ENCODE measurements at regions not wholly inside any gene's neighbourhood (a gene's known extent, or its start where the extent isn't known, plus 50 kb on each side); places are given as distances from the start of the nearest gene placed in this dataset.
"Not testable (repeated sequence)": the region's sequence is repeated elsewhere in the genome, so short reads cannot be mapped to it uniquely, and the experiment has no call there.

DNA sequence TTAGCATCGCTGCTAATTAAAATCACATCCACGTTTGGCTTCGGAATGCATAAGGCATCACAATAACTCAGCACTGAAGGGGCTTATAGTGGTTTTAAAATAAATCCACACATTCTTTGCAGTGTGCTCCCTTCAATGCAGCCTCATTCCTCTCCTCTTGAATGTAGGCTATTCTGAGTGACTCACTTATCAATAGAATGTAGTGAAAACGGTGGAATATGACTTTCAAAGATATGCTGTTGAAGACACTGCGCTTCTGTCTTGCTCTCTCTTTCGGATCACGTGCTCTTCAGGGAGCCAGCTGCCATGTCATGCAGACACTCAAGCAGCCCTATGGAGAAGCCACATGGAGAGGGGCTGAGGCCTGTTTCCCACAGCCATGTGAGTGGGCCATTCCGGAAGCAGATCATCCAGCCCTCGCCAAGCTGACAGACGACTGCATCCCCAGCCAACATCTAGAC lies 87.4 kb downstream of the CRYGS start:
- no peak overlapping the region for H3K27ac ChIP-seq (ENCODE audit: insufficient read depth, low read depth, low read length, poor library complexity, severe bottlenecking)
- WGBS, 2 experiments, result 87 to 88% methylated on average over 10 of the region's 10 CpGs
- peaks cover 32% of the 10 kb centered on the region for H3K4me1 ChIP-seq (ENCODE audit: control insufficient read depth, insufficient read depth, low read length)
- H3K4me3 ChIP-seq (ENCODE audit: insufficient read depth, low read depth, low read length), result no peak overlapping the region
- no peaks in the 10 kb centered on the region for H3K36me3 ChIP-seq (ENCODE audit: control insufficient read depth, insufficient read depth, low read length)
- H3K9me3 ChIP-seq (ENCODE audit: control insufficient read depth, low read length), result no peaks in the 10 kb centered on the region
- no peaks in the 10 kb centered on the region for H3K27me3 ChIP-seq (ENCODE audit: control insufficient read depth, insufficient read depth, low read length, poor library complexity, severe bottlenecking)

DNA sequence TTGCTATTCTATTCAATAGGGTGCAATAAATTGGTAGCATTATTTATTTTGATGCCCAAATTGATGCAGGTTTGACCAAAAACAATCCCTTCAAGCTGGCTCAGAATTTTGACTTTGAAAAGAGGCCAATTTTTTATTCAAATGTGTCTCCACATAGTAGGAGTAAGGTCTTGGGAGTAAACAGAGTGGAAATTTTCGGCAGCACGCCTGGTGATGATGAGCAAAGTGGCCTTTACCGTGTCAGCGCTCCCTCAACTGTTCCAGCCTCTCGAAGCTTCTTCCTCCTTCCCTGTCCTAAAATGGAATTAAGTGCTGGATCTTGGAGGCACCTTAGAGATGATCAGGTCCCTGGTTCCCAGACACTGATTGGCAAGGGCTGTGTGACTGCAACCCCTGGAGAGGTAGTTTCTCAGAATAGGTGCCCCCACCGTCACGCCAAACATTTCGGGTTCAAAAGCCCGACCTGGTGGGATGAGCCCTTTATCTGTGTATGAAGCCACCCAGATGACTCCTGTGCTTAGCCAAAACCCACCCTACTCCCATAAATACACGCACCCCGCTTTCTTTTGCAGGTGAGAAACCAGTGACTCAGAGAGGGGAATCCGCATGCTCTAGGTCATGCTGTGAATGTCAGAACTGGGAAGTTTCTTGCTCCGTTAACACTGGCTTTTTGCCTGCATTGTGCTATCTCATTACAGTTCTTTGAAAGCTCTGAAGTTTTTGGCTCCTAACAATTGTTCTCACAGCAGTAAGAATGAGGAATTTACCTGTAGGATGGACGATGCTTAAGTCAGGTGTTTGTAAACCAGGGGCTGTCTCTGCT lies 89.1 kb downstream of the CRYGS start:
- H3K9me3 ChIP-seq (ENCODE audit: control insufficient read depth, low read length), result no peaks in the 10 kb centered on the region
- H3K4me1 ChIP-seq (ENCODE audit: control insufficient read depth, insufficient read depth, low read length), result peaks cover 32% of the 10 kb centered on the region
- no peaks in the 10 kb centered on the region for H3K36me3 ChIP-seq (ENCODE audit: control insufficient read depth, insufficient read depth, low read length)
- H3K4me3 ChIP-seq (ENCODE audit: insufficient read depth, low read depth, low read length), result no peak overlapping the region
- H3K27ac ChIP-seq (ENCODE audit: insufficient read depth, low read depth, low read length, poor library complexity, severe bottlenecking), result no peak overlapping the region
- H3K27me3 ChIP-seq (ENCODE audit: control insufficient read depth, insufficient read depth, low read length, poor library complexity, severe bottlenecking), result no peaks in the 10 kb centered on the region
- WGBS, 2 experiments, result 87% methylated on average over 14 of the region's 14 CpGs

DNA sequence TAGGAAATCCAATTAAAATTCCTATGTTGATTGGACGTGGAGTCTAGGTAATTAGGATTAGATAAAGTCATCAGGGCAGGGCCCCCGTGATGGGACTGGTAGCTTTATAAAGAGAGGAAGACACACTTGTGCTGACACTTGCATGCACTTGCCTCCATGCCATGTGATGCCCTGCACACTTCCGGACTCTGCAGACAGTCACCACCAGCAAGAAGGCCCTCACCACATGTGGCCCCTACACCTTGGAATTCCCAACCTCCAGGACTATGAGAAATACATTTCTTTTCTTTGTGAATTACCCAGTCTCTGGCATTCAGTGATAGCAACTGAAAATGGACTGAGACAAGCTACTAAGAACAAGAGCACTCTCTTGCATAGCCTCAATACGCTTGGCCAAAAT lies 90.6 kb downstream of the CRYGS start:
- WGBS, 2 experiments, result 80 to 87% methylated on average over 4 of the region's 4 CpGs
- H3K4me3 ChIP-seq (ENCODE audit: insufficient read depth, low read depth, low read length), result no peak overlapping the region
- H3K27me3 ChIP-seq (ENCODE audit: control insufficient read depth, insufficient read depth, low read length, poor library complexity, severe bottlenecking), result no peaks in the 10 kb centered on the region

DNA sequence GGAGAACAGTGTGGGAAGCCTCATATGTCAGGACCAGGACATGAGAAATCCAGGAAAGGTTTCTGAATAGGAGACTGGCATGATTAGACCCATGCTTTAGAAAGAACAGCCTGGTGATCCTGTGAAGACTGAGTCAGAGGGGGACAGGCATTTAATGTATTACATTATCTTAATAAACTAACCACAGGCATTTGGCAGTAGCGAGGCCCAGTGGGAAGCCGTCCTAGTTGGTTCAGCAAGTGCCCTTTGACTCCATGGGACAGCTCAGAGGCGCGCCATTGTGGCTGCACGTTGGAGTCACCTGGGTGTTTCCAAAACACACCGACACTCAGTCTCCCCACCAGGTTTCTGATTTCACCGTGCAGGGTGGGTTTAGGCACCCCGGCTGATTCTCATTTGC lies 90.5 kb upstream of the DGKG start:
- WGBS, 2 experiments, result 88 to 93% methylated on average over 8 of the region's 8 CpGs
- H3K4me1 ChIP-seq (ENCODE audit: control insufficient read depth, insufficient read depth, low read length), result peaks cover 26% of the 10 kb centered on the region
- no peak overlapping the region for H3K4me3 ChIP-seq (ENCODE audit: insufficient read depth, low read depth, low read length)
- no peaks in the 10 kb centered on the region for H3K9me3 ChIP-seq (ENCODE audit: control insufficient read depth, low read length)
- no peaks in the 10 kb centered on the region for H3K36me3 ChIP-seq (ENCODE audit: control insufficient read depth, insufficient read depth, low read length)
- no peaks in the 10 kb centered on the region for H3K27me3 ChIP-seq (ENCODE audit: control insufficient read depth, insufficient read depth, low read length, poor library complexity, severe bottlenecking)
- H3K27ac ChIP-seq (ENCODE audit: insufficient read depth, low read depth, low read length, poor library complexity, severe bottlenecking), result no peak overlapping the region

More for the DNA sequence above, 90.6 kb downstream of the CRYGS start:
- Histone ChIP-seq H3K4me1 (ENCODE audit: control insufficient read depth, insufficient read depth, low read length) (peaks cover 30% of the 10 kb centered on the region), H3K36me3 (ENCODE audit: control insufficient read depth, insufficient read depth, low read length) (no peaks in the 10 kb centered on the region), H3K9me3 (ENCODE audit: control insufficient read depth, low read length) (no peaks in the 10 kb centered on the region), H3K27ac (ENCODE audit: insufficient read depth, low read depth, low read length, poor library complexity, severe bottlenecking) (no peak overlapping the region)

DNA sequence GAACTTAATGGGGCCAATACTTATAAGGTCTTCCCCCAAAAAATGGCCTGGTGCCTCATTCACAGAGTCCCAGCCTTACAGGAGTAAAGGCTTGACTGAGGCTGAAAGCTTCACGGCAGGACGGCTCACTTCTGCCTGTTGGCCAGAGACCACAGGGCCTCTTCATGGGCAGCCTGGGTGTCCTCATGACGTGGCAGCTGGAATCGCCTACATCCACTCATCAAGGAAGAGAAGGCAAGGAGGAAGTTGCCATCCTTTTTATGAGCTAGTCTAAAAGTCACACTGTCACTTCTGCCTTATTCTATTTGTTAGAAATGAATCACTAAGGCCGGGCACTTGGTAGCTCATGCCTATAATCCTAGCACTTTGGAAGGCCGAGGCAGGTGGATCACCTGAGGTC lies 89.3 kb upstream of the DGKG start:
- 92 to 96% methylated on average over 6 of the region's 6 CpGs for WGBS, 2 experiments
- H3K27ac ChIP-seq (ENCODE audit: insufficient read depth, low read depth, low read length, poor library complexity, severe bottlenecking), result no peak overlapping the region

DNA sequence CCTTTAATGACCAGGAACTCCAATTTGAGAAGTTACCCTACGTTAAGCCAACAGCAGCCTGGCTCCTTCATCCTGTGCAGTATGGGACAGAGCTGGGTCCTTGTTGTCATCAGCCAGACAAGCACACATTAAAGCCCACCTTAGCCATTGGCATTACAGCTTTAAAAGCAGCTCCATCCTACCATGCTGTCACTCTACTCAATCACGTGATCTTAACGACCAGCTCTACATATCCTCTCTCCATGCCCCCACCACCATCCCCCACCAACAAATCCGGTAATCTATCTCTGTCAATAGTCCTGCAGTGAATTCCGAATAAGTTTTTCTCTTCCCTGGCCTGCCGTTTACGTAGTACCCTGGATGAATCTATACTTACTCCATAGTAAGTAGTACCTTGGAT lies 82.9 kb upstream of the DGKG start:
- no peaks in the 10 kb centered on the region for H3K36me3 ChIP-seq (ENCODE audit: control insufficient read depth, insufficient read depth, low read length)

More for the DNA sequence above, 89.3 kb upstream of the DGKG start:
- Histone ChIP-seq H3K9me3 (ENCODE audit: control insufficient read depth, low read length) (no peaks in the 10 kb centered on the region), H3K36me3 (ENCODE audit: control insufficient read depth, insufficient read depth, low read length) (no peaks in the 10 kb centered on the region), H3K4me1 (ENCODE audit: control insufficient read depth, insufficient read depth, low read length) (peaks cover 15% of the 10 kb centered on the region), H3K27me3 (ENCODE audit: control insufficient read depth, insufficient read depth, low read length, poor library complexity, severe bottlenecking) (no peaks in the 10 kb centered on the region), H3K4me3 (ENCODE audit: insufficient read depth, low read depth, low read length) (no peak overlapping the region)

DNA sequence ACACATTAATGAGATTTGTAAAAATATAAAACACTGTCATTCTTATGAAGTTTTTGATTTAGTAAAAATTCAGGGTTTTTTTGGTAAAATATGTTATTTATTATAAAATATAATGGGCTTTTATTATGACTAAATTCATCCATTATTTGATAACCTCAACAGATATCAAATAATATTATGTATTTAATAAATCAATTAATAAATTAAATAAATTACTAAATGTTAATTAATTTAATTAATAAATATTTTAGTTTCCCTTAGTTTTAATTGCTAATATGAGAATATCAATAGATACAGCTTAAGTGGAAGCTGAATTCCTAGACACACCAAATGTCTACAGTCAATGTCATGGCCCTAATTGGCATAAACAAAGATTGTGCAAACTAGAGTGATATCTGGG lies 82.3 kb upstream of the DGKG start:
- Histone ChIP-seq H3K27me3 (ENCODE audit: control insufficient read depth, insufficient read depth, low read length, poor library complexity, severe bottlenecking) (no peaks in the 10 kb centered on the region), H3K36me3 (ENCODE audit: control insufficient read depth, insufficient read depth, low read length) (no peaks in the 10 kb centered on the region), H3K4me1 (ENCODE audit: control insufficient read depth, insufficient read depth, low read length) (no peaks in the 10 kb centered on the region), H3K4me3 (ENCODE audit: insufficient read depth, low read depth, low read length) (no peak overlapping the region), H3K9me3 (ENCODE audit: control insufficient read depth, low read length) (no peaks in the 10 kb centered on the region), H3K27ac (ENCODE audit: insufficient read depth, low read depth, low read length, poor library complexity, severe bottlenecking) (no peak overlapping the region)

More for the DNA sequence above, 82.9 kb upstream of the DGKG start:
- no peaks in the 10 kb centered on the region for H3K4me1 ChIP-seq (ENCODE audit: control insufficient read depth, insufficient read depth, low read length)
- no peak overlapping the region for H3K27ac ChIP-seq (ENCODE audit: insufficient read depth, low read depth, low read length, poor library complexity, severe bottlenecking)
- no peak overlapping the region for H3K4me3 ChIP-seq (ENCODE audit: insufficient read depth, low read depth, low read length)
- H3K9me3 ChIP-seq (ENCODE audit: control insufficient read depth, low read length), result no peaks in the 10 kb centered on the region
- H3K27me3 ChIP-seq (ENCODE audit: control insufficient read depth, insufficient read depth, low read length, poor library complexity, severe bottlenecking), result no peaks in the 10 kb centered on the region
- 90 to 92% methylated on average over 7 of the region's 7 CpGs for WGBS, 2 experiments

DNA sequence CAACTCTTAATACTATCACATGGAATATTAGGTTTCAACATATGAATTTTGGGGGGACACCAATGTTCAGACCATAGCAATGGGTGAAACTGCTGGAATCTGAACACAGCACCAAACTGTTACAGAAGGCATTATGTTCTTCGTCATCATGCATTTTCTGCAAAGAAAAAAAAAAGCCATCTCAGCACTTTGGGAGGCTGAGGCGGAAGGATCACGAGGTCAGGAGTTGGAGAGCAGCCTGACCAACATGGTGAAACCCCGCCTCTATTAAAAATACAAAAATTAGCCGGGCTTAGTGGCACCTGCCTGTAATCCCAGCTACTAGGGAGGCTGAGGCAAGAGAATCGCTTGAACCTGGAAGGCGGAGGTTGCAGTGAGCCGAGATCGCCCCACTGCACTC lies 80.9 kb upstream of the DGKG start:
- H3K27me3 ChIP-seq (ENCODE audit: control insufficient read depth, insufficient read depth, low read length, poor library complexity, severe bottlenecking); H3K27ac ChIP-seq (ENCODE audit: insufficient read depth, low read depth, low read length, poor library complexity, severe bottlenecking); H3K4me3 ChIP-seq (ENCODE audit: insufficient read depth, low read depth, low read length); H3K4me1 ChIP-seq (ENCODE audit: control insufficient read depth, insufficient read depth, low read length); H3K9me3 ChIP-seq (ENCODE audit: control insufficient read depth, low read length); H3K36me3 ChIP-seq (ENCODE audit: control insufficient read depth, insufficient read depth, low read length): not testable (repeated sequence)
- WGBS, 2 experiments, result 90% methylated on average over 9 of the region's 9 CpGs

DNA sequence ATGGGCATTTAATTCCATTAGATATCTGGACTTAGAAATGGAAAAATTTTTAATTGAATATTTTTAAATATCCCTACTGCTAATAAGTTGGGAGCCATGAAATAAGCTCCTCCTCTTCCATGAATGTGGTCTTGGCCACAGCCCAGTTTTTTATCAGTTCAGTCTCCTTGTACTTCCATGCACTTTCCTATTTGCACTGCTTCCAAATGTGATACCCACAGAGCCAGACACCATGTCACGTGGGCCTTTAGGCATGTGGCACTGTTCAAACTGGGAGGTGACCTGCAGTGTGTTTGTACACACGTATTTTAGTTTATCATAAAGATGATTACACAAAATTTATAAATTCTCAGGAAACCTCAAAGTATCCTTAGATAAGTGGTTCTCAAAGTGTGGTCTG lies 80.1 kb upstream of the DGKG start:
- Histone ChIP-seq H3K4me3 (ENCODE audit: insufficient read depth, low read depth, low read length) (no peak overlapping the region), H3K27me3 (ENCODE audit: control insufficient read depth, insufficient read depth, low read length, poor library complexity, severe bottlenecking) (no peaks in the 10 kb centered on the region), H3K4me1 (ENCODE audit: control insufficient read depth, insufficient read depth, low read length) (no peaks in the 10 kb centered on the region), H3K36me3 (ENCODE audit: control insufficient read depth, insufficient read depth, low read length) (no peaks in the 10 kb centered on the region), H3K9me3 (ENCODE audit: control insufficient read depth, low read length) (no peaks in the 10 kb centered on the region), H3K27ac (ENCODE audit: insufficient read depth, low read depth, low read length, poor library complexity, severe bottlenecking) (no peak overlapping the region)
- WGBS, 2 experiments, result 93 to 100% methylated on average over 1 to 2 of the region's 2 CpGs

DNA sequence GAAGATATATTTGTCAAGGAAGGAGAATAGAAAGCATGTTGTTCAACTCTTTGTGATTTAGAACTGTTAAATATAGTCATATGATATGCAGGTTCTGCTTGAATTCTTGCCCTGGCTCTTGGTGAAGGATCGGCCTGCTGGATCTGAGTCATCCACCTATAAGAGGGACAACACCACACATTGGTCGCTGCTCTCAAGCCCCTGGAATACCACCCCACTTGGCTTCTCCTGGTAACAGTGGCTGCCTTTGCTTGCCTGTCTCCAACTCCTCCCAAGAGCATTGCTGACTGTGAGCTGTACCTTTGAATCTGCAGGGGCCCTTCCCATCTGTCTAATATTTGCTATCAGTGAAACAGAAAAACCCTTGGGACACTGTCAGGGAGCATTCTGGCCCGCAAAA lies 78.9 kb upstream of the DGKG start:
- H3K4me1 ChIP-seq (ENCODE audit: control insufficient read depth, insufficient read depth, low read length), result no peaks in the 10 kb centered on the region
- no peak overlapping the region for H3K27ac ChIP-seq (ENCODE audit: insufficient read depth, low read depth, low read length, poor library complexity, severe bottlenecking)
- no peaks in the 10 kb centered on the region for H3K27me3 ChIP-seq (ENCODE audit: control insufficient read depth, insufficient read depth, low read length, poor library complexity, severe bottlenecking)
- no peaks in the 10 kb centered on the region for H3K9me3 ChIP-seq (ENCODE audit: control insufficient read depth, low read length)
- WGBS, 2 experiments, result 91% methylated on average over 3 of the region's 3 CpGs
- no peak overlapping the region for H3K4me3 ChIP-seq (ENCODE audit: insufficient read depth, low read depth, low read length)
- H3K36me3 ChIP-seq (ENCODE audit: control insufficient read depth, insufficient read depth, low read length), result no peaks in the 10 kb centered on the region
